Mucosa of rectum (tissue), 2 donors: ENCODE measurements at regions not wholly inside any gene's neighbourhood (a gene's known extent, or its start where the extent isn't known, plus 50 kb on each side); places are given as distances from the start of the nearest gene placed in this dataset.

Source experiments
- H3K27ac ChIP-seq, 2 donors: one replicate each; pipeline ENCODE4 v1.7.0; 2013; ENCODE audit warnings: inconsistent platforms in 2 of 2, low read depth in 2 of 2, low read length in 2 of 2
- H3K27me3 ChIP-seq, 2 donors: one replicate each; pipeline ENCODE4 v1.7.0; 2013; ENCODE audit warnings: low read length in 2 of 2; ENCODE audit not compliant: control insufficient read depth in 2 of 2, insufficient read depth in 2 of 2
- H3K36me3 ChIP-seq, 2 donors: one replicate each; pipeline ENCODE4 v1.7.0; 2013; ENCODE audit warnings: low read length in 2 of 2; ENCODE audit not compliant: control insufficient read depth in 2 of 2, insufficient read depth in 2 of 2
- H3K4me1 ChIP-seq, 2 donors: one replicate each; pipeline ENCODE4 v1.7.0; 2013; ENCODE audit warnings: low read length in 2 of 2, mild to moderate bottlenecking in 1 of 2; ENCODE audit not compliant: control insufficient read depth in 2 of 2, insufficient read depth in 2 of 2
- H3K4me3 ChIP-seq, 2 donors: one replicate each; pipeline ENCODE4 v1.7.0; 2013; ENCODE audit warnings: low read length in 2 of 2
- H3K9ac ChIP-seq, 2 donors: one replicate each; pipeline ENCODE4 v1.7.0; 2013; ENCODE audit warnings: low read length in 2 of 2, low read depth in 1 of 2, mild to moderate bottlenecking in 1 of 2
- H3K9me3 ChIP-seq, 2 donors: one replicate each; pipeline ENCODE4 v1.7.0; 2013; ENCODE audit warnings: low read length in 2 of 2; ENCODE audit not compliant: control insufficient read depth in 2 of 2
- donor health status: healthy.
- donor health status: Normal muscosa, but diverticular disease.

DNA sequence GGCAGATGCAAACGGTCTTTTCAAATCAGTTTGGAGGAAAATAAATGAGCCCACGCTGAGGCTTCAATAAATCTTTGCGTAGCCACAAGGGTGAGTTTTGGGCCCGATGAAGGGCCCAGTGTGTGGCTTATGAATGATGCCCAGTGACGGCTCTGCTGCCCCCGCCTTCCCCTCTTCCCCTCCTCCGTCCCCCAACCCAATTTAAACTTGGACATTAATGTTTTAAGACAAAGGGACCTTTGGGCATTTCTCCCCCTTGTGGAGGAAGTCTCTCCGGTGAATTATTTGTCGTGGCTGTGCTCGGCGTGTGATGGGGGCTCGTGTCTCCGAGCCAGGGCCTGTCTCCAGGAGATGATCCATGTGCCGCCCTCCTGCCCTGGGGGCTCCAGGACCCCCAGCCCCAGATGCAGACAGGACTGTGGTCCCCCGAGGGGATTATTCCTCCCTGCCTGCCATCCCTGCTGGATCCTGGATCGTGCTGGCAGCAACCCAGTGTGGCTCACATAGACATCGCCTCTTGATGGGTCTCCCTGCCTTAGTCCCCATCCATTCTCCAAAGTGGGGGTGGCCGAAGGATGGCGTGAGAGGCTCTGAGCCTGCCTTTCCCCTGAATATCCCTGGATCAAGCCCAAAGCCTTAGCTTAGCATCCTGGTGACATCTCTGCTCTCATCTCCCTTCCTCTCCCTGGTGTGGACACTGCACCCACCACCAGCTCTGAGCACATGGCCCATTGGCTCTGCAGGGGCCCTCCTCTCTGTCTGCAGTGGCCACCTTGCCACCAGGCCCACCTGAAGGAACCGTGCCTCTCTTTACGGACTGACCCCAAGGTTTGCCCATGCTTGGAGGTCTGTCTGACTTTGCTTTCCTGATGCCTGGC lies 56.4 kb downstream of the SMIM38 start:
- H3K4me1 ChIP-seq, result peaks cover 0 to 2% of the 10 kb centered on the region in 2 donors
- H3K9me3 ChIP-seq, result no peaks in the 10 kb centered on the region
- H3K27me3 ChIP-seq, result peaks cover 0 to 6% of the 10 kb centered on the region in 2 donors
- H3K9ac ChIP-seq, result no peak overlapping the region
- H3K27ac ChIP-seq, result no peak overlapping the region
- no peak overlapping the region for H3K4me3 ChIP-seq
- no peaks in the 10 kb centered on the region for H3K36me3 ChIP-seq

DNA sequence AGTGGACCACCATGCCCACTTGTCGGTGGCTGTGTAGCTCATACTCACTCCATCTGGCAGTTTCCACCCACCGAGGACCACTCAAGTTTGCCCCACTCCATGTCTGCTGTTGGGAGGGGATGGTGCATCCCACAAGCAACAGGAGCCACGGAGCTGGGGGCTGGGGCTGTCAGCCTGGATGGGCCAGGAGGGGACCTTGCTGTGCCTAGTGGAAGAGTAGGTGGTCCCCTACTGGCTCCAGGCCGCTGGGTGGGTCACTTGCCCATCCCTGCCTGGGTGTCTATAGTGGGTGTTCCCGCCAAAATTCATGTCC lies 57.0 kb downstream of the SMIM38 start:
- H3K9me3 ChIP-seq, result no peaks in the 10 kb centered on the region
- H3K27me3 ChIP-seq, result peaks cover 0 to 6% of the 10 kb centered on the region in 2 donors
- peaks cover 0 to 2% of the 10 kb centered on the region in 2 donors for H3K4me1 ChIP-seq
- no peaks in the 10 kb centered on the region for H3K36me3 ChIP-seq
- no peak overlapping the region for H3K4me3 ChIP-seq
- no peak overlapping the region for H3K27ac ChIP-seq
- H3K9ac ChIP-seq, result no peak overlapping the region

DNA sequence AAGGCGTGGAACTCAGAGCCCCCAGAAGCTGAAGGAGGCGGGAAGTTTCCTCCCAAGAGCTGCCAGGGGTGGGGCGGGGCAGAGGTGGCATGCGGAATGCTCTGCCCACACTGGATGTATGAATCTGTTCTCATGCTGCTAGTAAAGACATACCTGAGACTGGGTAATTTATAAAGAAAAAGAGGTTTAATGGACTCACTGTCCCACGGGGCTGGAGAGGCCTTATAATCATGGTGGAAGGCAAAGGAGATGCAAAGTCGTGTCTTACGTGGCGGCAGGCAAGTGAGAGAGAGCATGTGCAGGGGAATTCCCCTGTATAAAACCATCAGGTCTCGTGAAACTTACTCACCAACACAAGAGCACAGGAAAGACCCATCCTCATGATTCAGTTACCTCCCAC lies 57.6 kb downstream of the SMIM38 start:
- H3K4me3 ChIP-seq, result no peak overlapping the region
- no peak overlapping the region for H3K27ac ChIP-seq

GRCh38 chr11:69213964-69214363 lies 58.2 kb downstream of the SMIM38 start:
- H3K36me3 ChIP-seq, result no peaks in the 10 kb centered on the region
- no peaks in the 10 kb centered on the region for H3K9me3 ChIP-seq
- no peak overlapping the region for H3K4me3 ChIP-seq
- H3K4me1 ChIP-seq, result peaks cover 0 to 2% of the 10 kb centered on the region in 2 donors
- H3K27ac ChIP-seq, result no peak overlapping the region
- peaks cover 0 to 6% of the 10 kb centered on the region in 2 donors for H3K27me3 ChIP-seq
- no peak overlapping the region for H3K9ac ChIP-seq

More for the DNA sequence above, 57.6 kb downstream of the SMIM38 start:
- peaks cover 0 to 6% of the 10 kb centered on the region in 2 donors for H3K27me3 ChIP-seq
- no peaks in the 10 kb centered on the region for H3K9me3 ChIP-seq
- no peaks in the 10 kb centered on the region for H3K36me3 ChIP-seq
- no peak overlapping the region for H3K9ac ChIP-seq
- peaks cover 0 to 2% of the 10 kb centered on the region in 2 donors for H3K4me1 ChIP-seq

DNA sequence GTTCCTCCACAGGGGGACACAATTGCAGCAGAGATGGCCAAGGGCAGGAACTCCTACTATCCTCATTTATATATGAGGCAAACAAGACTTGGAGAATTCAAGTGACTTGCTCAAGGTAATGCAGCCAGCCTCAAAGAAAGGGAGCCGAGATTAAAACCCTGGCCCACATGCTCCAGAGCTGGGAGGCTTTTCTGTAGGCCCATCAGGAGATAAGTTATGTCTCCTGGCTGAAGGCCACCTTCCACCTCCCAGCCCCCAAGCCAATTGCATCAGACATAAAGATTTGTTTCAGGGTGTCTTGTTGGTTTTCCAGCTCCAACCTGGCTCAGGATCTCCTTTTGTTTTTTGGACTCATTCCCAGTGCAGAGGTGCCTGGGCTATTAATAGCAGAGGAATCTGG lies 59.5 kb downstream of the SMIM38 start:
- Histone ChIP-seq H3K27ac (no peak overlapping the region), H3K4me1 (peaks cover 0 to 2% of the 10 kb centered on the region in 2 donors), H3K36me3 (no peaks in the 10 kb centered on the region), H3K4me3 (no peak overlapping the region), H3K9ac (no peak overlapping the region), H3K9me3 (no peaks in the 10 kb centered on the region), H3K27me3 (peaks cover 0 to 4% of the 10 kb centered on the region in 2 donors)

DNA sequence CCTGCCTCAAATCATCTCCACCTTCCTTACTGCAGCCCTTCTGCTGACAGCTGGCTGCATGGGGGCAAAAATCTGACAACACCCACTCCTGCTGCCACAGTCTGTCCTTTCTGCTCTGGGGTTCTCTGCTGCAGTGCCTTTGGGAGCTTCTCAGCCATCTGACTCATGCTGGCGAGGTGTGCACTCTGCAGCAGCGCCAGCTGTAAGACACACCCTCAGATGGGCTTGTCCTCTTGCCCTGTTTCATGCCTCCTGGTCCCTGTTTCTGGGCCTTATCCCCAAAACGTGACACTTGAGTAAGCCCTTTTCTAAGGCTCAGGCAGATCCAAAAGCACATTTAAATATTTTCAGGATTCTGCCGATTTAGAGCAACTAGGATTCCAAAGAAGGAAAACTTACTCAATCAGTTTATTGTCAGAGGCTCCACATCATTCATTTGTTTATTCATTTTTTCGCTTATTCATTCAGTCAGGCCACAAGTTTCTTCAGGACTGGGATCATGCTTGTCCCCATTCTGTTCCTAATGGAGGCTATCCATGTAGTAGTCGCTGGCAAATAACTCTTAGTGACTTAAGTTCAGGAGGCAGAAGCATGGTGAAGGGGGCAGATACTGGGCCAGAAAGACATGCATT lies 60.2 kb downstream of the SMIM38 start:
- peak overlapping the region in 1 of 2 donors; percentile 9 for H3K27ac ChIP-seq
- no peaks in the 10 kb centered on the region for H3K36me3 ChIP-seq
- no peak overlapping the region for H3K4me3 ChIP-seq

GRCh38 chr11:69216647-69217051 lies 60.9 kb downstream of the SMIM38 start:
- H3K4me1 ChIP-seq, result peaks cover 0 to 2% of the 10 kb centered on the region in 2 donors
- no peaks in the 10 kb centered on the region for H3K36me3 ChIP-seq
- H3K9me3 ChIP-seq, result no peaks in the 10 kb centered on the region
- H3K4me3 ChIP-seq, result no peak overlapping the region
- H3K9ac ChIP-seq, result no peak overlapping the region
- peak overlapping the region in 1 of 2 donors; percentile 9 for H3K27ac ChIP-seq
- H3K27me3 ChIP-seq, result peaks cover 0 to 4% of the 10 kb centered on the region in 2 donors

More for the DNA sequence above, 60.2 kb downstream of the SMIM38 start:
- Histone ChIP-seq H3K4me1 (peaks cover 0 to 2% of the 10 kb centered on the region in 2 donors), H3K27me3 (peaks cover 0 to 4% of the 10 kb centered on the region in 2 donors), H3K9me3 (no peaks in the 10 kb centered on the region), H3K9ac (no peak overlapping the region)

DNA sequence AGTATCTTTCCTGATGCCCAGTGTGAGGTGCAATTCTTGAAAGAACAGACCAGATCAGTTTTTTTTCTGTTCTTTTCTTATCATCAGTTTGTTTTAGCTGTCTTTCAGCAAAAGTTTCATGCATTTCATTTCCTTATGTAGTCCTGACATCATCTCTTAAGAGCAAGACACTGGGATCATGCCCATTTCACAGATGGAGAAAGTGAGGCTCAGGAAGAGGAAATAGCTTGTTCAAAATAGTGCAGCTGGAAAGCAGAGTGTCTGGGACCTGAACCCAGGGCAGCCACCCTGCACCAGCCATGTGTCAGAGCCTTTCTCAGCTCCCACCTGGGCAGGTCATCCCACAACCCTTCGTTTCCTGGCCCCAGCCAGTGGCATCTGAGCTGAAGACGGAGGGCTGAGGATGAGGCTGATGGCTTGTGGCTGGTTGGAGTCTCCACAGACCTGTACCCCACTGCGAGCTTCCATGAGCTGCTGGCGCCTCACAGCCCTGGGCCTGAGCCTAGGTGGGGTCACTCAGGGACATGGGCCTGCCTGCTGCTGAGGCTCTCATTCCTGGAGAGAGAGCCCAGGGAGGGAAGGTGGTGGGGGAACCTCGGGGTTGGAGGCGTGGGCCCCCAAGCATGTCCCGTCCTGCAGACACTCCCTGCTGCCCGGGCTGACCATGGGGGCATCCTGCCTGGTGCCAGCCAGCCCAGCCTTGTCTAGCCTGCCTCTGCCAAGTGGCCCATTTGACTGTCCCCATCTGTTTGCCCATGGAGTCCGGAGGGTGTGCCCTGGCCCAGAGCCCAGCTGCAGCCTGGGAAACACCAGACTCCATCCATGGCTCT lies 61.8 kb downstream of the SMIM38 start:
- H3K4me3 ChIP-seq, result no peak overlapping the region
- H3K9ac ChIP-seq, result no peak overlapping the region
- H3K4me1 ChIP-seq, result peaks cover 0 to 2% of the 10 kb centered on the region in 2 donors
- no peaks in the 10 kb centered on the region for H3K36me3 ChIP-seq
- no peaks in the 10 kb centered on the region for H3K9me3 ChIP-seq
- no peak overlapping the region for H3K27ac ChIP-seq
- peaks cover 0 to 4% of the 10 kb centered on the region in 2 donors for H3K27me3 ChIP-seq

DNA sequence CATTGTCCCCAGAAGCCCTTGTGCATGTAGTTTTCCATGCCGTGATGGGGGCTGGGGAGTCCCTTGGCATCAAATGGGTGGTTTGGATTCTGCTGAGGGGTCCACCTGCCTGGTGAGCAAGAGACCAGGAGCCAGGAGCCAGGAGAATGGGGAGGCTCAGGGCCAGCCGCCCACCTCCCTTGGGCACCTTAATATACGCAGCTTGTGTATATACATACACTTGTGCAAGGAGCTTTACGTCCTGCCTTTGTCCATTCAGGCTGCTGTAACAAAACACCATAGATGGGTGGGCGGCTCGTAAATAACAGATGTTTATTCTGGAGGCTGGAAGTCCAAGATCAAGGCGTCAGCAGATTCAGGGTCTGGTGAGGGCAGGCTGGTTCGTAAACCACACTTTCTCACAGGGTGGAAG lies 62.5 kb downstream of the SMIM38 start:
- no peak overlapping the region for H3K9ac ChIP-seq
- H3K27me3 ChIP-seq, result no peaks in the 10 kb centered on the region
- peaks cover 0 to 2% of the 10 kb centered on the region in 2 donors for H3K4me1 ChIP-seq
- H3K27ac ChIP-seq, result no peak overlapping the region
- H3K4me3 ChIP-seq, result no peak overlapping the region
- H3K36me3 ChIP-seq, result no peaks in the 10 kb centered on the region
- H3K9me3 ChIP-seq, result no peaks in the 10 kb centered on the region
